WI38 (cell line): ENCODE measurements at regions not wholly inside any gene's neighbourhood (a gene's known extent, or its start where the extent isn't known, plus 50 kb on each side); places are given as distances from the start of the nearest gene placed in this dataset.

Source experiments
- H3K4me3 ChIP-seq: 2 replicates; pipeline ENCODE4 v1.5.1; 2011; ENCODE audit warnings: low read depth, mild to moderate bottlenecking, control low read depth, low read length
- CTCF ChIP-seq: IDR thresholded peaks from 2 replicates; pipeline ENCODE4 v1.5.1; 2012; ENCODE audit warnings: low read depth, mild to moderate bottlenecking, control low read depth, low read length

- H3K4me3 ChIP-seq: no peak overlapping the region
- no peak for TF ChIP-seq CTCF
These were observed 207.0 kb downstream of the BARHL2 start for GRCh38 chr1:90510143-90510542.

- no peak overlapping the region for H3K4me3 ChIP-seq
- TF ChIP-seq CTCF: no peak
These were observed 207.7 kb downstream of the BARHL2 start for GRCh38 chr1:90509225-90510048.

GRCh38 chr1:90508376-90509167 lies 208.5 kb downstream of the BARHL2 start:
- no peak for TF ChIP-seq CTCF
- H3K4me3 ChIP-seq: no peak overlapping the region

GRCh38 chr1:90507173-90507572 lies 209.9 kb downstream of the BARHL2 start:
- H3K4me3 ChIP-seq: no peak overlapping the region
- TF ChIP-seq CTCF: no peak

GRCh38 chr1:90505806-90506205 lies 211.3 kb downstream of the BARHL2 start:
- H3K4me3 ChIP-seq: no peak overlapping the region
- TF ChIP-seq CTCF: no peak

- no peak overlapping the region for H3K4me3 ChIP-seq
- TF ChIP-seq CTCF: no peak
These were observed 212.6 kb downstream of the BARHL2 start for GRCh38 chr1:90504509-90504908.

GRCh38 chr1:90502696-90503095 lies 214.4 kb downstream of the BARHL2 start:
- no peak for TF ChIP-seq CTCF
- H3K4me3 ChIP-seq: no peak overlapping the region
